PC-9 (cell line): ENCODE measurements at regions not wholly inside any gene's neighbourhood (a gene's known extent, or its start where the extent isn't known, plus 50 kb on each side); places are given as distances from the start of the nearest gene placed in this dataset.
A peak's percentile ranks its signal among the peaks of the same experiment; 100 is the strongest.

Source experiments
- BruUV-seq: library from RNA; stranded (reverse); fragments of 400-500 nt; replicated peaks from 2 replicates; lab custom pipeline; 2021; lab: Mats Ljungman, UMichigan
- CTCF ChIA-PET: fragments of 300-600 bp; sonication (Branson Sonifier 250); formaldehyde crosslinking; loops from one replicate; lab custom pipeline; 2022; ENCODE audit warnings: antibody characterized with exemption; lab: Charles Lee
- POLR2A ChIA-PET: fragments of 300-600 bp; sonication (Branson Sonifier 250); formaldehyde crosslinking; loops from one replicate; lab custom pipeline; 2022; ENCODE audit warnings: antibody characterized with exemption; ENCODE audit not compliant: unreplicated experiment; lab: Charles Lee
- DNase-seq, 2 experiments: peaks; one replicate each; pipeline versions ENCODE4 v3.0.0 to v3.0.0-alpha.2; 2015 to 2022; ENCODE audit warnings: mixed read lengths in 1 of 2
- H2AFZ ChIP-seq: fragments of 200-600 bp; sonication (generic); 2 replicates; pipeline ENCODE4 v1.8.1; 2017; ENCODE audit warnings: antibody characterized with exemption
- H3F3A ChIP-seq: fragments of 200-600 bp; sonication (generic); 2 replicates; pipeline ENCODE4 v1.8.1; 2017; ENCODE audit warnings: antibody characterized with exemption, mild to moderate bottlenecking, low read depth; ENCODE audit not compliant: insufficient read depth
- H3K27ac ChIP-seq: fragments of 200-600 bp; sonication (generic); 2 replicates; pipeline ENCODE4 v1.6.1; 2016; ENCODE audit warnings: mixed run types
- H3K27me3 ChIP-seq: fragments of 200-600 bp; sonication (generic); 2 replicates; pipeline ENCODE4 v1.6.1; 2016; ENCODE audit warnings: low read depth, mixed run types; ENCODE audit not compliant: insufficient read depth
- H3K36me3 ChIP-seq: fragments of 200-600 bp; sonication (generic); 2 replicates; pipeline ENCODE4 v1.6.1; 2016; ENCODE audit warnings: low read depth, mixed run types
- H3K4me1 ChIP-seq: fragments of 200-600 bp; sonication (generic); replicated peaks from 2 replicates; pipeline ENCODE4 v1.6.1; 2016; ENCODE audit warnings: mixed run types; ENCODE audit not compliant: insufficient read depth
- H3K4me2 ChIP-seq: fragments of 200-600 bp; sonication (generic); 2 replicates; pipeline ENCODE4 v1.6.1; 2017; ENCODE audit warnings: mixed run types
- H3K4me3 ChIP-seq: fragments of 200-600 bp; sonication (generic); 2 replicates; pipeline ENCODE4 v1.6.1; 2016; ENCODE audit warnings: mixed run types
- H3K79me2 ChIP-seq: fragments of 200-600 bp; sonication (generic); 2 replicates; pipeline ENCODE4 v1.6.1; 2017; ENCODE audit warnings: low read depth, mixed run types
- H3K9me2 ChIP-seq: fragments of 200-600 bp; sonication (generic); 2 replicates; pipeline ENCODE4 v1.8.1; 2017; ENCODE audit warnings: mild to moderate bottlenecking; ENCODE audit not compliant: insufficient read depth
- H3K9me3 ChIP-seq: fragments of 200-600 bp; sonication (generic); 2 replicates; pipeline ENCODE4 v1.8.1; 2016; ENCODE audit warnings: low read depth; ENCODE audit not compliant: insufficient read depth
- H4K20me1 ChIP-seq: fragments of 200-600 bp; sonication (generic); 2 replicates; pipeline ENCODE4 v1.8.1; 2017; ENCODE audit not compliant: insufficient read depth
- EZH2 ChIP-seq: fragments of 200-600 bp; sonication (generic); IDR thresholded peaks from 2 replicates; pipeline ENCODE4 v1.8.0; 2017; ENCODE audit warnings: antibody characterized with exemption, low read depth
- intact Hi-C: fragments of 100-400 bp; cut with micrococcal nuclease; formaldehyde crosslinking; loops from one replicate; pipeline ENCODE4 v1.10.0; 2022; ENCODE audit not compliant: unreplicated experiment
- TF ChIP-seq, protein P1 (sequence below): fragments of 200-600 bp; sonication (generic); conservative IDR thresholded peaks from 2 replicates; pipeline ENCODE4 v1.6.1; 2017; ENCODE audit warnings: mixed run types, antibody characterized with exemption, mild to moderate bottlenecking, moderate library complexity

- H3K36me3 ChIP-seq, result no peaks in the 10 kb centered on the region
- no peaks in the 10 kb centered on the region for H3K9me2 ChIP-seq
- H2AFZ ChIP-seq, result no peak overlapping the region
- ChIA-PET POLR2A (no interaction called here), CTCF (no interaction called here)
- no peaks in the 10 kb centered on the region for H3F3A ChIP-seq
- H4K20me1 ChIP-seq, result no peaks in the 10 kb centered on the region
- H3K79me2 ChIP-seq, result no peaks in the 10 kb centered on the region
- H3K4me1 ChIP-seq, result no peaks in the 10 kb centered on the region
- no peak for DNase-seq
- TF ChIP-seq, protein P1, sequence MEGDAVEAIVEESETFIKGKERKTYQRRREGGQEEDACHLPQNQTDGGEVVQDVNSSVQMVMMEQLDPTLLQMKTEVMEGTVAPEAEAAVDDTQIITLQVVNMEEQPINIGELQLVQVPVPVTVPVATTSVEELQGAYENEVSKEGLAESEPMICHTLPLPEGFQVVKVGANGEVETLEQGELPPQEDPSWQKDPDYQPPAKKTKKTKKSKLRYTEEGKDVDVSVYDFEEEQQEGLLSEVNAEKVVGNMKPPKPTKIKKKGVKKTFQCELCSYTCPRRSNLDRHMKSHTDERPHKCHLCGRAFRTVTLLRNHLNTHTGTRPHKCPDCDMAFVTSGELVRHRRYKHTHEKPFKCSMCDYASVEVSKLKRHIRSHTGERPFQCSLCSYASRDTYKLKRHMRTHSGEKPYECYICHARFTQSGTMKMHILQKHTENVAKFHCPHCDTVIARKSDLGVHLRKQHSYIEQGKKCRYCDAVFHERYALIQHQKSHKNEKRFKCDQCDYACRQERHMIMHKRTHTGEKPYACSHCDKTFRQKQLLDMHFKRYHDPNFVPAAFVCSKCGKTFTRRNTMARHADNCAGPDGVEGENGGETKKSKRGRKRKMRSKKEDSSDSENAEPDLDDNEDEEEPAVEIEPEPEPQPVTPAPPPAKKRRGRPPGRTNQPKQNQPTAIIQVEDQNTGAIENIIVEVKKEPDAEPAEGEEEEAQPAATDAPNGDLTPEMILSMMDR, result no peak
- no peak for TF ChIP-seq EZH2
- peaks cover 3% of the 10 kb centered on the region; the same call in 1 of the 2 replicates for H3K9me3 ChIP-seq
- H3K27ac ChIP-seq, result no peak overlapping the region
- no peaks in the 10 kb centered on the region for H3K27me3 ChIP-seq
- intact Hi-C loops, result no loop called here
- H3K4me3 ChIP-seq, result no peak overlapping the region
- no TSS peak for BruUV-seq
- no peak overlapping the region for H3K4me2 ChIP-seq
Measured at GRCh38 chr11:26820739-26821138, 98.9 kb upstream of the SLC5A12 start.

GRCh38 chr11:26823963-26824362 lies 102.1 kb upstream of the SLC5A12 start:
- no peaks in the 10 kb centered on the region for H3K4me1 ChIP-seq
- no peak overlapping the region for H2AFZ ChIP-seq
- BruUV-seq, result no TSS peak

GRCh38 chr11:26827567-26828081 lies 105.8 kb upstream of the SLC5A12 start:
- H3F3A ChIP-seq, result no peaks in the 10 kb centered on the region
- H3K9me3 ChIP-seq, result peaks cover 3% of the 10 kb centered on the region; the same call in 1 of the 2 replicates
- H2AFZ ChIP-seq, result peak overlapping the region; percentile 49; the same call in 1 of the 2 replicates
- no peak for TF ChIP-seq EZH2
- TF ChIP-seq, protein P1, result no peak
- no peak overlapping the region for H3K4me2 ChIP-seq
- BruUV-seq, result no TSS peak
- no peaks in the 10 kb centered on the region for H3K36me3 ChIP-seq
- H3K4me3 ChIP-seq, result no peak overlapping the region
- H3K27me3 ChIP-seq, result no peaks in the 10 kb centered on the region
- no peaks in the 10 kb centered on the region for H4K20me1 ChIP-seq
- no peaks in the 10 kb centered on the region for H3K9me2 ChIP-seq
- H3K79me2 ChIP-seq, result no peaks in the 10 kb centered on the region
- intact Hi-C loops, result no loop called here
- DNase-seq, result no peak
- CTCF ChIA-PET, result no interaction called here
- H3K4me1 ChIP-seq, result no peaks in the 10 kb centered on the region
- POLR2A ChIA-PET, result no interaction called here
- H3K27ac ChIP-seq, result no peak overlapping the region

More at GRCh38 chr11:26823963-26824362, 102.1 kb upstream of the SLC5A12 start:
- DNase-seq, result no peak
- Histone ChIP-seq H4K20me1 (no peaks in the 10 kb centered on the region), H3F3A (no peaks in the 10 kb centered on the region), H3K36me3 (no peaks in the 10 kb centered on the region), H3K79me2 (no peaks in the 10 kb centered on the region), H3K4me3 (no peak overlapping the region), H3K27ac (no peak overlapping the region), H3K9me2 (no peaks in the 10 kb centered on the region), H3K9me3 (peaks cover 3% of the 10 kb centered on the region; the same call in 1 of the 2 replicates), H3K4me2 (no peak overlapping the region), H3K27me3 (no peaks in the 10 kb centered on the region)
- ChIA-PET POLR2A (no interaction called here), CTCF (no interaction called here)
- intact Hi-C loops, result no loop called here
- TF ChIP-seq, protein P1, result no peak
- no peak for TF ChIP-seq EZH2
